NCI-H446 treated with DMSO at 0.1 percent for 48 hours (cell line): ENCODE measurements at regions not wholly inside any gene's neighbourhood (a gene's known extent, or its start where the extent isn't known, plus 50 kb on each side); places are given as distances from the start of the nearest gene placed in this dataset.

Source experiments
- DNase-seq: peaks from one replicate; lab custom pipeline; 2025; lab: John Stamatoyannopoulos, UW

DNA sequence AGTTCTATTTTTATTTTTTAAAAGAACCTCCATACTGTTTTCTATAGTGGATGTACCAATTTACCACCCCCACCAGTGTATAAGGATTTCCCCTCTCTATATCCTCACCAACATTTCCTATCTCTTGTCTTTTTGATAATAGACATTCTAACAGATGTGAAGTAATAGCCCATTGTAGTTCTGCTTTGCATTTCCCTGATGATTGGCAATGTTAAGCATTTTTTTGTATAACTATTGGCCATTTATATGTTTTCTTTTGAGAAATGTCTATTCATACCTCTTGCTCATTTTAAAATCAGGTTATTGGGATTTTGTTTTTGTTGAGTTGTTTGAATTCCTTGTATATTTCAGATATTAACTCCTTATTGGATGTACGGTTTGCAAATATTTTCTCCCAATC, 251.1 kb upstream of the HTR2C start:
- no peak for DNase-seq

DNA sequence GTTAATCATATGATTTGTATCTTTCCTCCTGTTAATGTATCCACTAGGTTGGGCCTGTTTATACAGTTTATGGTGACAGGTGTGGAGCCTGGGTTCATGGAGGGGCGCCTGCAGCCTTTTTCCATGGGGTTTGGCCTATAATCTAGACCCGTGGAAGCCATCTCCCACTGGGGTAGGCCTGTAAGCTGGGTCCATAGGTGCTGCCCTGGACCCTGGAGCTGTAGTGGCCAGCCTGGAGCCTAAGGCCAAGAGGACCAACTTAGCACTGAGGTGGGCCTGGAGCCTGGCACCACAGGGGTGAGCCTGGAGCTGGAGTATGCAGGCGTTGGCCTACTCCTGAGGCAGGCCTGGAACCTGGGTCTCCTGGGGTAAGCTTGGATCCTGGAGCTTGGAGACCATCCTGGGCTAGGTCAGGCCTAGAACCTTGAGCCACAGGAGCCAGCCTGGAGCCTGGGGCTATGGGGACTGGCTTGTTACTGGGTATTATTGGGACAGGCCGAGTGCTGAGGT, 249.4 kb upstream of the HTR2C start:
- no peak for DNase-seq

DNA sequence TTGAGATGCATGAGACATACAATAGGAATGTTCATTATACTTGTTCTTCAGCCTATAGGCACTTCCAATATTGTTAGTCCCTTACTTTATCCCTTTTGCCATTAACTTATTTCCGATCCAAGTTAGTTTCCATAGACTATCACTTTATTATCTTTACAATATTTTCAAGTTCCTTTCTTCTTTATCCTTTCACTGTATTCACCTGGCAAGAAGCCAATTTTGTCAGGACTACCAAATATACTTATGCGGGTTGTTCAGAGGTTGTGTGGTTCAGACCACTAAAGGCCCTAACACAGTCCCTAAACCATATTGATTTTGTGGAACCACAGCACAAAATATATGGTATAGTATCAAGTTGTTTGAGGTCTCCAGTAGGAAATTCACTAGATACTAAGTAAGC, 245.0 kb upstream of the HTR2C start:
- DNase-seq: no peak

GRCh38 chrX:114344756-114345349, 239.0 kb upstream of the HTR2C start:
- DNase-seq: peak; percentile 0

DNA sequence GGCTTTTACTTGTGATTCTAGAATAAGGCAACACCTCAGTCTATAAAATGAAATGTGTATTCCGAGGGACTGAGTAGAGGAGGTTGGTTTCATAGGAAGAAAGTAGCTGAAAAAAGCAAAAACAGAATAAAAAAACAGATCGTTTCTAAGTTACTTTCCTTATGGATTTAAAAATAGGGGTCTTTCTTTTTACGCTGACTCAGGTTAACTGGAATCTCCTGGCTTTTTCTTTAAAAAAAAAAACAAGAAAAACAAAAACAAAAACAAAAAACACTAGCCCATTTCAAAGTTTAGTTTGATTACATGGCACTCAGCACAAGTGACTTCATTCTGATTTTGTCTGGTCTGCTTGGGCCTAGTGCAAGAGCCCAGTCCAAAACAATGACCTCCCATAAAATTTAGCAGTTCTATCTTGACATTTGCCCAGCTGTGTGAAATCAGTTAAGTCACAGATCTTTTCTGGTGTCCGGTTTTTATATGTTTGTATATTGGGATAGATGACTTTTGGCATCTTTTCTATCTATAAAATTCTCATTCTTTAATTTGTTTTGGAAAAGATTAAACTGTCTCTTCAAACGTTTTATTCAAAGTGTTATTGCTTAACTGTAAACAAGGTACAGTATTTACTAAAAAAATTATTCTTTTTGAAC, 222.7 kb upstream of the HTR2C start:
- DNase-seq: no peak

DNA sequence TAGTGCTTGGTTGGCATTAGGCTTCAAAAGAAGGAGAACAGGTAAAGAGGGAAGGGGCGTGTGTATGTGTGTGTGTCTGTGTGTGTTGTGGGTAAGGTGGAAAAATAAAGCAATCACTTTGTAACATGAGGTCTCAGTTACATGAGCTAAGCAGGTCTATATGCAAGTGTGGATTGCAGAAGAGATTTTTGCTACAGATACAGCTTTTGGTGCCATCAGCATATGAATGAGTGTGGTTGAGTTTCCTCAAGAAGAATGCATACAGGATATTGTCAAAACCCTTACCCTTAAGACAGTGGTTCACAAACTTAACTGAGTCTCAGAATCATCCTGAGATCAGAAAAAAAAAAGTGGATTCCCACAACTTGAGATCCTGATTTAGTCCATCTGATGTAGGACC, 220.5 kb upstream of the HTR2C start:
- no peak for DNase-seq

DNA sequence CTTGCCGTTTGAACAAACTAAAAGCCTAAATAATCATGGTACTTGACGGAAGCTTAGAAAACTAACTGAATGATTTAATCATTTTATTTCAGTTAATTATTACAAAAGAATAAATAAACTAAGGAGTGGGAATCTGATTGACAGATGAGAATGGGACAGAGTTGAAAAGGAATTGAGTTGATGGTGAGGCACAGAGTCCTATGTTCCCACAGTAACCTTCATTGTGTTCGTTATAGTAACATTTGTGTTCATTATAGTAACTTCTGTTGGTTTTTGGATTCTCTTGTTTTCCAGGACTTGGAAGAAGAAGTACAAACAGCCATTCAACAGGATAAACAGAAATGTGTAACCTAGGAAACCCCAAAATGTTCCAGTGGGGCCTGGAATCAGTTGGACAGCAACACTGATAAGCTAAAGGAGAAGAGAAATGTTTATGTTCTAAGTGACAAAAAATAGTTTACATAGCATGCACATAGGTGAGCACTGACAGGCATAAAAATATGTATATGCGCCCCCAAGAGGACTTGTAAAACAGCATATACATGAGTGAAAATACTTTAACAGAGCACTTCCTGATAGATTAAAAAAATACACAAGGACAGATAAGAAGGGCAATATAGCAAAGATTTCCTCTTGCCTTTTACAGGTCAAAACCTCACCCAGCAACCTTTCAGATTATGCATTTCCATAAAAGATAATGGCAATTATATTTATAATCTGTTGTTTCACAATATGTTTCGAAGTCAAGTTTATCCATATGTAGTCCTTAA, 218.6 kb upstream of the HTR2C start:
- DNase-seq: no peak

DNA sequence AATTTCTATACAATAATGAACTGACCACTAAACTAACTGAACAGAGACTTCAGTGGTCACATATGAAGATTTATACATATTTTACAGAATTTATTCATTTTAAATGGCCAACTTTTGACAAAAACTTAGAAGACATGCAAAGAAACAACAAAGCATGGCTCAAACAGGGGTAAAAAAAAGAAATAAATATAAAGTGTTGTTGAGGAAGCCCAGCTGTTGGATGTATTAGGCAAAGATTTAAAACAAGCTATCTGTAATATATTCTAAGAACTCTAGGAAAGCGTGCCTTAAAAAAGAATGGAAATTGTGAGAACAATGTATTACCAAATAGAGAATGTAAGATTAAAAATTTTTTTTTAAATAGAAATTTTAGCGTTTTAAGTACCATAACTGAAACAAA, 210.9 kb upstream of the HTR2C start:
- no peak for DNase-seq

- no peak for DNase-seq
Measured at GRCh38 chrX:114390251-114390796, 193.6 kb upstream of the HTR2C start.
